ENCODE measurements at regions not wholly inside any gene's neighbourhood (a gene's known extent, or its start where the extent isn't known, plus 50 kb on each side); places are given as distances from the start of the nearest gene placed in this dataset.

- H3K27me3 Mint-ChIP-seq (ENCODE audit: unreplicated experiment): no peaks in the 10 kb centered on the region
- TF ChIP-seq CTCF (IDR thresholded peaks at IDR 0.05; ENCODE audit: partially characterized antibody, unreplicated experiment): no peak
- no peaks in the 10 kb centered on the region for H3K36me3 Mint-ChIP-seq (ENCODE audit: unreplicated experiment)
- H3K9me3 Mint-ChIP-seq (ENCODE audit: unreplicated experiment): no peaks in the 10 kb centered on the region
- H3K4me3 Mint-ChIP-seq (ENCODE audit: unreplicated experiment): no peak overlapping the region
- DNase-seq: no peak
- H3K4me1 Mint-ChIP-seq (ENCODE audit: low read depth, unreplicated experiment): no peaks in the 10 kb centered on the region
- H3K27ac Mint-ChIP-seq (ENCODE audit: unreplicated experiment): no peak overlapping the region
Observed at GRCh38 chr11:28922386-28922981, 814.3 kb downstream of the METTL15 start.

GRCh38 chr11:28919194-28919593, 811.0 kb downstream of the METTL15 start:
- H3K9me3 Mint-ChIP-seq (ENCODE audit: unreplicated experiment): no peaks in the 10 kb centered on the region
- no peak overlapping the region for H3K27ac Mint-ChIP-seq (ENCODE audit: unreplicated experiment)
- no peak for DNase-seq
- no peaks in the 10 kb centered on the region for H3K36me3 Mint-ChIP-seq (ENCODE audit: unreplicated experiment)
- TF ChIP-seq CTCF (IDR thresholded peaks at IDR 0.05; ENCODE audit: partially characterized antibody, unreplicated experiment): no peak
- H3K4me1 Mint-ChIP-seq (ENCODE audit: low read depth, unreplicated experiment): peaks cover 2% of the 10 kb centered on the region
- H3K4me3 Mint-ChIP-seq (ENCODE audit: unreplicated experiment): no peak overlapping the region
- no peaks in the 10 kb centered on the region for H3K27me3 Mint-ChIP-seq (ENCODE audit: unreplicated experiment)

GRCh38 chr11:28913883-28914282, 805.7 kb downstream of the METTL15 start:
- TF ChIP-seq CTCF (IDR thresholded peaks at IDR 0.05; ENCODE audit: partially characterized antibody, unreplicated experiment): no peak
- no peaks in the 10 kb centered on the region for H3K9me3 Mint-ChIP-seq (ENCODE audit: unreplicated experiment)
- H3K4me1 Mint-ChIP-seq (ENCODE audit: low read depth, unreplicated experiment): peaks cover 2% of the 10 kb centered on the region
- H3K4me3 Mint-ChIP-seq (ENCODE audit: unreplicated experiment): no peak overlapping the region
- H3K36me3 Mint-ChIP-seq (ENCODE audit: unreplicated experiment): no peaks in the 10 kb centered on the region
- no peak overlapping the region for H3K27ac Mint-ChIP-seq (ENCODE audit: unreplicated experiment)
- no peaks in the 10 kb centered on the region for H3K27me3 Mint-ChIP-seq (ENCODE audit: unreplicated experiment)
- DNase-seq: no peak

- TF ChIP-seq CTCF (IDR thresholded peaks at IDR 0.05; ENCODE audit: partially characterized antibody, unreplicated experiment): no peak
- H3K27me3 Mint-ChIP-seq (ENCODE audit: unreplicated experiment): no peaks in the 10 kb centered on the region
- H3K27ac Mint-ChIP-seq (ENCODE audit: unreplicated experiment): no peak overlapping the region
- peaks cover 2% of the 10 kb centered on the region for H3K4me1 Mint-ChIP-seq (ENCODE audit: low read depth, unreplicated experiment)
- H3K9me3 Mint-ChIP-seq (ENCODE audit: unreplicated experiment): no peaks in the 10 kb centered on the region
- DNase-seq: no peak
- no peaks in the 10 kb centered on the region for H3K36me3 Mint-ChIP-seq (ENCODE audit: unreplicated experiment)
- H3K4me3 Mint-ChIP-seq (ENCODE audit: unreplicated experiment): no peak overlapping the region
Observed at GRCh38 chr11:28911829-28912228, 803.6 kb downstream of the METTL15 start.

GRCh38 chr11:28910926-28911325, 802.7 kb downstream of the METTL15 start:
- no peaks in the 10 kb centered on the region for H3K4me1 Mint-ChIP-seq (ENCODE audit: low read depth, unreplicated experiment)
- H3K27ac Mint-ChIP-seq (ENCODE audit: unreplicated experiment): no peak overlapping the region
- no peak overlapping the region for H3K4me3 Mint-ChIP-seq (ENCODE audit: unreplicated experiment)
- DNase-seq: no peak
- no peaks in the 10 kb centered on the region for H3K27me3 Mint-ChIP-seq (ENCODE audit: unreplicated experiment)
- no peak for TF ChIP-seq CTCF (IDR thresholded peaks at IDR 0.05; ENCODE audit: partially characterized antibody, unreplicated experiment)
- H3K36me3 Mint-ChIP-seq (ENCODE audit: unreplicated experiment): no peaks in the 10 kb centered on the region
- H3K9me3 Mint-ChIP-seq (ENCODE audit: unreplicated experiment): no peaks in the 10 kb centered on the region

Data from glutamatergic neuron (in vitro differentiated cells).